ENCODE measurements at regions not wholly inside any gene's neighbourhood (a gene's known extent, or its start where the extent isn't known, plus 50 kb on each side); places are given as distances from the start of the nearest gene placed in this dataset.

- TF ChIP-seq CTCF (IDR thresholded peaks at IDR 0.05; ENCODE audit: low read depth, low read length): no peak
These were observed 50.8 kb upstream of the KCNJ6 start for GRCh38 chr21:37967036-37967435.

GRCh38 chr21:37968744-37969143 lies 52.5 kb upstream of the KCNJ6 start:
- no peak overlapping the region for H3K4me3 ChIP-seq (ENCODE audit: low read depth, low read length)
- TF ChIP-seq CTCF (IDR thresholded peaks at IDR 0.05; ENCODE audit: low read depth, low read length): no peak

More at GRCh38 chr21:37967036-37967435, 50.8 kb upstream of the KCNJ6 start:
- H3K4me3 ChIP-seq (ENCODE audit: low read depth, low read length): no peak overlapping the region

- no peak for TF ChIP-seq CTCF (IDR thresholded peaks at IDR 0.05; ENCODE audit: low read depth, low read length)
- H3K4me3 ChIP-seq (ENCODE audit: low read depth, low read length): no peak overlapping the region
These were observed 54.3 kb upstream of the KCNJ6 start for GRCh38 chr21:37970548-37970947.

GRCh38 chr21:37971390-37971950 lies 55.2 kb upstream of the KCNJ6 start:
- H3K4me3 ChIP-seq (ENCODE audit: low read depth, low read length): no peak overlapping the region
- no peak for TF ChIP-seq CTCF (IDR thresholded peaks at IDR 0.05; ENCODE audit: low read depth, low read length)

GRCh38 chr21:37974081-37974480 lies 57.8 kb upstream of the KCNJ6 start:
- TF ChIP-seq CTCF (IDR thresholded peaks at IDR 0.05; ENCODE audit: low read depth, low read length): no peak
- no peak overlapping the region for H3K4me3 ChIP-seq (ENCODE audit: low read depth, low read length)

GRCh38 chr21:37982496-37983318 lies 66.5 kb upstream of the KCNJ6 start:
- no peak overlapping the region for H3K4me3 ChIP-seq (ENCODE audit: low read depth, low read length)
- TF ChIP-seq CTCF (IDR thresholded peaks at IDR 0.05; ENCODE audit: low read depth, low read length): no peak

GRCh38 chr21:37983336-37984095 lies 67.3 kb upstream of the KCNJ6 start:
- no peak overlapping the region for H3K4me3 ChIP-seq (ENCODE audit: low read depth, low read length)
- no peak for TF ChIP-seq CTCF (IDR thresholded peaks at IDR 0.05; ENCODE audit: low read depth, low read length)
